HUES48 (cell line): ENCODE measurements at regions not wholly inside any gene's neighbourhood (a gene's known extent, or its start where the extent isn't known, plus 50 kb on each side); places are given as distances from the start of the nearest gene placed in this dataset.

Experiments used
- H3K27ac ChIP-seq: one replicate; pipeline ENCODE4 v1.7.0; 2013; ENCODE audit warnings: low read depth, low read length, inconsistent platforms
- H3K27me3 ChIP-seq: 2 replicates; pipeline ENCODE4 v1.6.1; 2013; ENCODE audit warnings: mild to moderate bottlenecking, low read length; ENCODE audit not compliant: control insufficient read depth, insufficient read depth
- H3K36me3 ChIP-seq: 2 replicates; pipeline ENCODE4 v1.6.1; 2013; ENCODE audit warnings: low read length; ENCODE audit not compliant: control insufficient read depth, insufficient read depth
- H3K4me1 ChIP-seq: 2 replicates; pipeline ENCODE4 v1.6.1; 2013; ENCODE audit warnings: mild to moderate bottlenecking, low read length; ENCODE audit not compliant: control insufficient read depth, insufficient read depth
- H3K4me3 ChIP-seq: 2 replicates; pipeline ENCODE4 v1.5.1; 2013; ENCODE audit warnings: mild to moderate bottlenecking, low read depth, low read length
- H3K9ac ChIP-seq: 2 replicates; pipeline ENCODE4 v1.6.1; 2013; ENCODE audit warnings: mild to moderate bottlenecking, low read depth, low read length, moderate library complexity
- H3K9me3 ChIP-seq: 2 replicates; pipeline ENCODE4 v1.6.1; 2013; ENCODE audit warnings: low read length; ENCODE audit not compliant: control insufficient read depth, insufficient read depth

GRCh38 chr2:134770702-134771101 is 51.9 kb upstream of the TMEM163 start:
- Histone ChIP-seq H3K27ac (no peak overlapping the region), H3K4me1 (peaks cover 33% of the 10 kb centered on the region), H3K9me3 (no peaks in the 10 kb centered on the region), H3K27me3 (no peaks in the 10 kb centered on the region), H3K9ac (no peak overlapping the region), H3K4me3 (no peak overlapping the region), H3K36me3 (no peaks in the 10 kb centered on the region)

- Histone ChIP-seq H3K4me3 (no peak overlapping the region), H3K4me1 (peaks cover 33% of the 10 kb centered on the region), H3K27me3 (no peaks in the 10 kb centered on the region), H3K9ac (no peak overlapping the region), H3K9me3 (no peaks in the 10 kb centered on the region), H3K27ac (no peak overlapping the region), H3K36me3 (no peaks in the 10 kb centered on the region)
Observed at GRCh38 chr2:134771313-134771801, 52.6 kb upstream of the TMEM163 start.

DNA sequence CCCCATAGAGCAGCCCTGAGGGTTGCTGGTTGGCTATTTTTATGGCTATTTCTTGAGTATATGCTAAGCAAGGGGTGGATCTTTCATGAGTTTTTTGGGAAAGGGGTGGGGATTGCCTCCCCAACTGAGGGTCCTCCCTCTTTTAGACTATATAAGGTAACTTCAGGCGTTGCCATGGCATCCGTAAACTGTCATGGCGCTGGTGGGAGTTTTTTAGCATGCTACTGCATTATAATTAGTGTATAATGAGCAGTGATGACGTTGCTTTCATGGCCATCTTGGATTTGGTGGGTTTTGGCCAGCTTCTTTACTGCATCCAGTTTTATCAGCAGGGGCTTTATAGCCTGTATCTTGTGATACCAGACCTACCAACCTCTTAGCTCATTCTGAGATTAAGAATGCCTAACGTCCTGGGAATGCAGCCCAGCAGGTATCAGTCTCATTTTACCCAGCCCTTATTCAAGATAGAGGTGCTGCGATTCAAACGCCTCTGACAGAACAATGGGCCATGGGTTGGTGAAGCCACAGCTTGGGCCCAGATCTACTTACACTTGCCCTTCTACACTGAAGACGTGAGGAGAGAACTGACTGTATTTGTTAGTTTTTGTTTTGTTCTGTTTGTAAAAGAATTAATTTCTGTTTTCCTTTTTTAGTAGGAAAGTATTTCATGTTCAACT is 53.8 kb upstream of the TMEM163 start:
- Histone ChIP-seq H3K27me3 (no peaks in the 10 kb centered on the region), H3K27ac (no peak overlapping the region), H3K9me3 (no peaks in the 10 kb centered on the region), H3K36me3 (no peaks in the 10 kb centered on the region), H3K9ac (no peak overlapping the region), H3K4me1 (peaks cover 33% of the 10 kb centered on the region), H3K4me3 (no peak overlapping the region)

DNA sequence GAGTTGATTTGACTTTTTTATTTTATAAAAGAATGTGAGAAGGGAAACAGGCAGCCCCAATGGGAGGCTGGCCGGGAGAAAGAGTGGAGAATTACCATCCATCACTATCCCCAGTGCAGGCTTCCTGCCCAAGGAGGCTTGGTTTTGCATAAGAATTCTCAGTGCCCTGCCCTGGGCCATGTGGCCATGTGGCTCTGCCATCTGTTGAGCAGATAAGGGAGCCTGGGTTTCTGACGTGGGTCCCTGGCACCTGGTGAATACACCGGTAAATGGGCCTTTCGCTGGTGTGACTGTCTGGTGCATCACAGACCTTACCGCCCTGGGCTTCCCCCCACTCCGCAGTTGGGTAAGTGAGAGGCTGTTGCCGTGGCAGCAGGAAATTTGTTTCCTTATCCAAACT is 54.5 kb upstream of the TMEM163 start:
- Histone ChIP-seq H3K36me3 (no peaks in the 10 kb centered on the region), H3K27ac (no peak overlapping the region), H3K9ac (no peak overlapping the region), H3K9me3 (no peaks in the 10 kb centered on the region), H3K27me3 (no peaks in the 10 kb centered on the region), H3K4me3 (no peak overlapping the region), H3K4me1 (peaks cover 33% of the 10 kb centered on the region)

DNA sequence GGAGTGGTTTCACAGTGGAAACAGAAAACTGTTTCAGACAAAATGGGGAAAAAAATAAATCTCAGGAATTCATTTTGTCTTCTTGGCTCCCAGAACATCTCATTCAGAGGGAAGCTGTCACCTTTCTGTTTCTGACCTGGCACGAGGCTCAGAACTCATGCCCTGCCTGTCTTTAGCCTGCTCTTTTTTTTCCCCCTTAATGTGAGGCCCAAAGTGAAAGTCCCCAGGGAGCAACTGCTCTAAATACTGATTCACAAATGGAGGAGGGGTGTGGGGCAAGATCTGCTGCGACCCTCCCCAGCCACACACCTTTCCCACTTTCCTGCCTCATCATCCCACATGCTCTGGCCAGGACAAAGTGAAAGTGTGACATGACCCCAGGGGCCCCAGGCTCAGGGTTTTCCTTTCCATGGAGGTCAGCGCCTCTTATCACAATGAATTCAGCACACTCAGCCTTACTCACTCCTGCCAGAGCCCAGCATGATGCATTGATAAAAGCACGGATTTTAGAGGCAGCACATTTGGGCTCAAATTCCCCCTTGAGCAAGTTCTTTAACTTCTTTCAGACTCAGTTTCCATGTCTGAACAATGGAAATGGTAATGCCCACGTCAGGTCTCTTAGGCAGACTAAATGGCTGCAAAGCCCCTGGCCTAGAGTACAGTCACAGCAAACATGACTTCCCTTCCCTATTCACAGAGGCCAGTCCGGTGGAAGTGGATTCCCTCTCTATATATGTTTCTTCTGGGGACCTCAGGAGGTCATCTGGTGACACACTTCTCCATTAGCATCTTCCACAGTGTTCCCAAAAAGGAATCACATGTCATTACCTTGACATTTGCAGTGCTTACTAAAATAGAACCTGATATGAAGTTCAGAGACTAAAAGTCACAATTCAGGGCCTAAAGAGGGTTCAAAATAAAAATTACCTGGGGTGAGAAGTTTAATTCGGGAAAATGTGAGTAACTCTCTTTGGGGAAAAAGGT is 55.3 kb upstream of the TMEM163 start:
- Histone ChIP-seq H3K9ac (no peak overlapping the region), H3K36me3 (no peaks in the 10 kb centered on the region), H3K27ac (no peak overlapping the region), H3K4me3 (no peak overlapping the region), H3K4me1 (peaks cover 33% of the 10 kb centered on the region), H3K27me3 (no peaks in the 10 kb centered on the region), H3K9me3 (no peaks in the 10 kb centered on the region)

DNA sequence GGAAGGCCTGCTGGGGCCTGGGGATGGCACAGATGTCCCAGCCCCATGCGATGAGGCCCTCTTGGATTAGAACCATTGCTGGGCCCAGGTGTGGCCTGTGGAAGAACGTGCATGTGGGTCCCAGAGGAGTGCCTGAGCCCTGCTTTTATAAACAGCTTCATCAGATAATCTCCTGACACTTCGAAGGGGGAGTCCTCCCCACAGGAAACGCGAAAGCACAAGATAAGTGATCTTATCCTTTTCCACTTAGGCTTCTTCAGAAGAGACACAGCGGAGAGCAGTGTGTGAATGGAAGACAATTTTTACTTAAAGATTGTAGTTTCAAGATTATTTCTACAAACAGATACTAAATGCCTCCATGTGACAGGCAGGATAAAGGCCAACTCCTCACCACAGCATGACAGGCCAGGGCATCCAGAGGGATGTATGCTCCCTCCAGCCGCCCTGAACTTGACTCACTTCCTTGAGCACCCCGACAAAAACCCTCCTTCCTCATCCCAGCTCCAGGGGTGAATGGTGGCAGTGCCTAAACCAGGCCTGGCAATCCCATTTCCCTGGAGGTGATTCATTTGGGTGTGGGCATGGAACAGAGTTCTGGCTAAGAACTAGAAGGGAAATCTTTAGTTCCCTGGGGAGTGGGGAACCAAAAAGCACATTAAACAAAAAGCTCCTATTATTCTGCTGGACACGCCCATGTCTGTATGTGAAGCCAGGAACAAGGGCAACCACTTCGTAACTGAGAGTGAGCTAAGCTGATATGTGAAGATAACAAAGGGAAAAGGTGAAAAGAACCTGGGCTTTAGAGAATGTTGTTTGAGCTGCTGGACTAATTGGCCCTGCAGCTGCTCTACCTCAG is 56.2 kb upstream of the TMEM163 start:
- peak overlapping the region; percentile 3 for H3K27ac ChIP-seq
- no peak overlapping the region for H3K4me3 ChIP-seq
- no peaks in the 10 kb centered on the region for H3K27me3 ChIP-seq
- peaks cover 33% of the 10 kb centered on the region for H3K4me1 ChIP-seq
- no peaks in the 10 kb centered on the region for H3K36me3 ChIP-seq
- H3K9me3 ChIP-seq, result no peaks in the 10 kb centered on the region
- no peak overlapping the region for H3K9ac ChIP-seq

DNA sequence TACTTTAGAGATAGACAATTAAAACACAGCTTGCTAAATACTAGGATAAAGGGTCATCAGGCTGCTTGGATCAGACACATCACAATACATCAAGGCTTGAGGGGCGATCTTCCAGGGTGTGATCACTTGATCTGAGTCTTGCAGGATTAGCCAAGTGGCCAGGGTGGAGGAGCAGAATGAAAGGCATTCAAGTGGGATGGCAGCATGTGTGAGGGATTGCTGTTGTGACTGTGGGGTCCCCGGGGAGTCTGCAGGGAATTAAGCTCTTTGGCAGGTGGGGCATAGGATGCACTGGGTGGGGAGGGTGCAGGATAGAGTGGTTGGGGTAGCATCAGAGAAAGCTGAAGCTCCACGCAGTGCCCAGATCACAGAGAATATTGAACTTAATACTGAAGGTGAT is 58.0 kb upstream of the TMEM163 start:
- Histone ChIP-seq H3K4me3 (no peak overlapping the region), H3K27me3 (no peaks in the 10 kb centered on the region), H3K4me1 (peaks cover 23% of the 10 kb centered on the region), H3K9ac (no peak overlapping the region), H3K36me3 (no peaks in the 10 kb centered on the region), H3K27ac (no peak overlapping the region), H3K9me3 (no peaks in the 10 kb centered on the region)

DNA sequence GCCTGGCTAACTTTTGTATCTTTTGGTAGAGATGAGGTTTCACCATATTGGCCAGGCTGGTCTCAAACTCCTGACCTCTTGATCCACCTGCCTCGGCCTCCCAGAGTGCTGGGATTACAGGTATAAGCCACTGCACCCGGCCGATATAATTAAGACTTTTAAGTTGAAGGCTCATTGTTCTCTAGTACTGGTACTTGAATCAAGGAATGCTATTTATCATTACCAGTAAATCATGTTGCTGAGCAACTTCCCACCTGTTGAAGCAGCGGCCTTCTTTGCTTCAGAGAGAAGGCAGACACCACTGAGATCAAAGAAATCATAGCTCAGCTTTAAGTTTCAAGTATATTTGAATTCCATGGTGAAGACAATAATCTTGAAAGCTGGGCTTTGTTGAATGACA is 58.8 kb upstream of the TMEM163 start:
- Histone ChIP-seq H3K9ac (no peak overlapping the region), H3K4me1 (peaks cover 18% of the 10 kb centered on the region), H3K9me3 (no peaks in the 10 kb centered on the region), H3K4me3 (no peak overlapping the region), H3K27ac (no peak overlapping the region), H3K36me3 (no peaks in the 10 kb centered on the region), H3K27me3 (no peaks in the 10 kb centered on the region)

GRCh38 chr2:134778372-134778771 is 59.6 kb upstream of the TMEM163 start:
- Histone ChIP-seq H3K4me3 (no peak overlapping the region), H3K27me3 (no peaks in the 10 kb centered on the region), H3K4me1 (peaks cover 10% of the 10 kb centered on the region), H3K9ac (no peak overlapping the region), H3K36me3 (no peaks in the 10 kb centered on the region), H3K9me3 (no peaks in the 10 kb centered on the region), H3K27ac (no peak overlapping the region)

DNA sequence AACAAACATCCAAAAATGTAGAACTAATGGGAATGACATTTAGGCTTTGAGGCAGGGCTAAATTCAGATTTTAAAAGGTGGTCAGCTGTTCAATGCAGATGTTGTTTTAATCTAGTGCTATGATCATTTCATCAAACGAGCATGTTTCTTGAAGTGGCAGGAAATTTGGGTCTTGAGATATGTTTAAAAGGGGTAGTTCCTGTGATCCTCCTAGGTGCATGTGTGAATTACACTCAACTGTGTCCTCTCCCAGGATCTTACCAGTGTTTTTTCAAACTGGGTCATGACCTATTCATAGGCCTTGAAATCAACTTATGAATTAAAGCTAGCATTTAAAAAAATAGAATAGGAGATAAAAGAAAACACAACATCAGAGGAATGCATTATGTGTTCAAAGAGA is 57.4 kb upstream of the ACMSD start:
- H3K27ac ChIP-seq, result no peak overlapping the region
- no peak overlapping the region for H3K4me3 ChIP-seq
- H3K9me3 ChIP-seq, result no peaks in the 10 kb centered on the region
- no peak overlapping the region for H3K9ac ChIP-seq
- no peaks in the 10 kb centered on the region for H3K27me3 ChIP-seq
- H3K36me3 ChIP-seq, result no peaks in the 10 kb centered on the region
- no peaks in the 10 kb centered on the region for H3K4me1 ChIP-seq
